SK-N-SH (cell line): ENCODE measurements at regions not wholly inside any gene's neighbourhood (a gene's known extent, or its start where the extent isn't known, plus 50 kb on each side); places are given as distances from the start of the nearest gene placed in this dataset.

Source experiments
- CHD2 ChIP-seq: fragments of 150-350 bp; IDR thresholded peaks from 2 replicates; pipeline ENCODE4 v1.6.1; 2018; ENCODE audit warnings: low read length; ENCODE audit not compliant: partially characterized antibody
- CTCF ChIP-seq: fragments of 200-600 bp; sonication (generic); IDR thresholded peaks from 2 replicates; pipeline ENCODE4 v1.6.1; 2017; ENCODE audit warnings: antibody characterized with exemption, mild to moderate bottlenecking, moderate library complexity
- NFIC ChIP-seq: IDR thresholded peaks from 2 replicates; pipeline ENCODE4 v1.4.0; 2012; ENCODE audit warnings: borderline replicate concordance
- NRF1 ChIP-seq: IDR thresholded peaks from 2 replicates; pipeline ENCODE4 v1.6.1; 2012; ENCODE audit warnings: low read depth, mild to moderate bottlenecking, low read length
- TAF1 ChIP-seq: IDR thresholded peaks from 2 replicates; pipeline ENCODE4 v1.6.1; 2012; ENCODE audit warnings: low read depth, mild to moderate bottlenecking, low read length, moderate library complexity, borderline replicate concordance

GRCh38 chr22:27452922-27453321 is 348.6 kb downstream of the MN1 start:
- TF ChIP-seq NRF1 (no peak), NFIC (no peak), CHD2 (no peak), TAF1 (no peak), CTCF (no peak)
